Hepatocyte (in vitro differentiated cells): ENCODE measurements at regions not wholly inside any gene's neighbourhood (a gene's known extent, or its start where the extent isn't known, plus 50 kb on each side); places are given as distances from the start of the nearest gene placed in this dataset.

ENCODE experiments used
- CTCF ChIP-seq: fragments of 200-600 bp; sonication (generic); IDR thresholded peaks from 2 replicates; pipeline ENCODE4 v1.5.1; 2016; ENCODE audit warnings: antibody characterized with exemption, mild to moderate bottlenecking; ENCODE audit not compliant: poor library complexity
- EZH2 ChIP-seq: fragments of 200-600 bp; sonication (generic); IDR thresholded peaks from 2 replicates; pipeline ENCODE4 v1.6.1; 2016; ENCODE audit warnings: antibody characterized with exemption, mild to moderate bottlenecking, borderline replicate concordance
- EZH2phosphoT487 ChIP-seq: fragments of 200-600 bp; sonication (generic); IDR thresholded peaks from one replicate; pipeline ENCODE4 v1.6.1; 2018; ENCODE audit warnings: antibody characterized with exemption, mild to moderate bottlenecking, low read depth, moderate library complexity; ENCODE audit not compliant: unreplicated experiment, severe bottlenecking

GRCh38 chr17:77708936-77709335 is 249.6 kb upstream of the TNRC6C start:
- TF ChIP-seq CTCF, result no peak
- no peak for TF ChIP-seq EZH2
- no peak for TF ChIP-seq EZH2phosphoT487
